DMS53 (cell line): ENCODE measurements at regions not wholly inside any gene's neighbourhood (a gene's known extent, or its start where the extent isn't known, plus 50 kb on each side); places are given as distances from the start of the nearest gene placed in this dataset.

Experiments
- DNase-seq: peaks from one replicate; lab custom pipeline; 2025; lab: John Stamatoyannopoulos, UW

GRCh38 chr11:24060125-24060524 lies 436.7 kb upstream of the LUZP2 start:
- no peak for DNase-seq

DNA sequence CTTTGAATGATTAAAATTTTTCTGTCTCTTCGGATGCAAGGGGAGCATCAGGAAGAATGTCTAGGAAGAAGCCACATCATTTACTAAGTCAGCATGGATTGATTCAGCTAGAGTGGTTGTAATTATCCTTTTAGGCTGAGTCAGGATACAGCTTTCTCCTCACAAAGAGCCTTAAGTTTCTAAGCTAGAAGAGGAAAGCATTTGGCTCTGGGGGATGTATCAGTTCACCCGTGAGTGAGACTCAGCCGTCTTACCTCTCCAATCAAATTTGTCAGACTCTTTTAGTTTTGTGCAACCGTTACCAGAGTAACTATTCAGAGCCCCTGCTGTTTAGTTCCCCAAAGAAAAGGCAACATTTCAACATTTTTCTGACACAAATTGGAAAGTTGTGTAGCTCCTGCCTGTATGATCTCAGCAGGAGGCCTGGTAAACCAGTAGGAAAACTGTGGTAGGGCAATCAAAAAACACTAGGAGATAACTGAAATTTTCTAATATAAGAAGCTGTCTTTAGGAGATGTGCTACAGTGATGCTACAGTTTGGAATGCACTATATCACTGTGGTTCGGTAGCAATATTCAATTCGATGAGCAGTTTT lies 432.4 kb upstream of the LUZP2 start:
- DNase-seq: no peak

GRCh38 chr11:24068197-24068596 lies 428.7 kb upstream of the LUZP2 start:
- peak; percentile 59 for DNase-seq

DNA sequence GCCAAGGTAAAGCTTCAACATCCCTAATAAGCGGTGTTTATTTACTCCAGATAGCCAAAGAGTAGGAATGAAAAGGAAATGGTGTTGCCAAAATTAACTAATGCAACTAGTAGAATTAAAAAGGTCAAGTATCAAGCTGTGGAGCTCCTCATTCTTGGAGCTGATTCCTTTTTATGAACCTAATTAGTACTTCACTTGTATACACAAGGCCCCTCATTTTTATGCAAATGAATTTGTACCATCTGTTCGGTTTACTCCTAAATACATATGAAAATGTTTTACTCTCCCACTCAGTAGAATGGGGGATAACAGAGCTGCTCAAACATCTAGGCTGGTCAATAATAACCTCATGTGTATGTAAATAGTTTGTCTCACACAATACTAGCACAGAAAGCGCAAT lies 426.4 kb upstream of the LUZP2 start:
- no peak for DNase-seq

DNA sequence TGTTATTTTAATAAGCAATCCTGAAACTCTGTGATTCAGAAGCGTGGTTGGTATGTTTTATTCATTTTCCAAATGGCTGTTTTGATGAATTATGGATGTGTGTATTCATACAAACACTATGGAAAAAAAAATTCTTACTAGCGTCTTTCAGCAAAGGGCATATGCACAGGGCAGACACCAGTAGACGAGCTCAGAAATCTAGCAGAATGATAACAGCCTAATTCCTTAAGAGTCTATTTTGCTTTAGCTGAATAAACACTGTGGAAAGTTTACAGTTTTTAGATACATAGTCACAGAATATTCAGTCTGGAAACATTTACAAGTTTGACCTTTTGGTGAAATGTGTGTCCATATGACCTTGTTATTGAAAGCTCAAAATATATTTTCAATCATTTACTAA lies 418.8 kb upstream of the LUZP2 start:
- DNase-seq: no peak

GRCh38 chr11:24082241-24082640 lies 414.6 kb upstream of the LUZP2 start:
- DNase-seq: no peak

- DNase-seq: no peak
Observed at GRCh38 chr11:24082860-24083259, 414.0 kb upstream of the LUZP2 start.

DNA sequence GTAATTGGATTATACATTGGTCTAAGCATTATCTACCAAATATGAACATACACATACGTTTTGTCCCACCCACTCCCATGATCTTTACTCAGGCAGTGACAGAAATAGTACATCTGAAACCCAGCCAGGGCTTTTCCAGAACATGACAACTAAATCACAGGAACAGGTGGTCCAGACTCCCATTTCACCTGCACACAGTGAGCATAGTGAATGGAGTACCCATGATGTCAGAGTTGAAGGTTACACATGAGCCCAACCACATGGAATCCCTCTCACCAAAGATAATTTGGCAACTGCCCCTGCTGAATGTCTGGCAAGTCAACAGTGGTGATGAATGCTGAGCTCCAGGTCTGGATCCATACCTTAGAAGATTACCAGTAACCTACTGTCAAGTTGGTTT lies 411.9 kb upstream of the LUZP2 start:
- DNase-seq: no peak

DNA sequence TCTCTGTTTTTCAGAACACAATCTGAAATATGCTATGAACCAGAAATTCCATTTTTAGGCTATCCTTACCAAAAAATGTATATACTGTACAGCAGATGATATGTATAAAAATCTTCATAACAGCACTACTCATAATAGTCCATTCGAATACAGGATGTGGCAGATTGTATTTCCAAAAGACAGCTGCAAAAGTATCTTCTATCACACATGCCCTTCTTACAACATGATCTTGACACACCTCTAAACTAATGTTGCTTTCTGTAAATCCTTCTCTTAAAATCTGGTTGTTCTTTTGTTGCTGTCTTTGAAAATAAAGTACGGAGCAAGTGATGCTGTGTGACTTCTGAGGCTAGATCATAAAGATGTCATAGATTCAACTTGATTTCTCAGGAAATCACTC lies 409.9 kb upstream of the LUZP2 start:
- no peak for DNase-seq

- no peak for DNase-seq
Observed at GRCh38 chr11:24091594-24091993, 405.3 kb upstream of the LUZP2 start.

DNA sequence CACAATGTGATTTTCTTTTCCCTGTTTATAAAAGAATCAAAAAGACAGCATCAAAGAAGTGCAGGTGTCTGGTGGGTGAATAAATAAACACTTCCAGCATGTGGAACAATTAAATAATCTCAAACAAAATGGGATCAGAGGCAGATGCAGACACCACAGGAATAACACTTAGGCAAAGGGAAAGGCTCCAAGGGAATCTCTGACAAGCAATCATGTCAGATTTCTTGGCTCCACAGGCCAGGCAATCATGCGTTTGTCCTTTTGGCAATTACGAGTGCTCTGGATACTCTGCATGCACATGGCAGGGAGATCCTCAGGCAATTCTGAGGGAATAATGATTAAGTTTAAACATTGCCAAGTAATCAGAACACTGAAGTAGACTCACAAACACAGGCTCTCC lies 403.5 kb upstream of the LUZP2 start:
- peak; percentile 5 for DNase-seq

DNA sequence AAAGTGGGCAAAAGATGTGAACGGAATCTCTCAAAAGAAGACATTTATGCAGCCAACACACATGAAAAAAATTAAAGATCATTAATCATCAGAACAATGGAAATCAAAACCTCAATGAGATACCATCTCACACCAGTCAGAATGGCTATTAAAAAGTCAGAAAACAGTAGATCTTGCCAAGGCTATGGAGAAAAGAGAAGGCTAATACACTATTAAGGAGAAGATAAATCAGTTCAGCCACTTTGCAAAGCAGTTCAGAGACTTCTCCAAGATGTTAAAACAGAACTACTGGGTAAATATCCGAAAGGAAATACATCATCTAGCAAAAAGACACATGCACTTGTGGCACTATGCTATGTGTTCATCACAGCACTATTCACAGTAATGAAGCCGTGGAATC lies 388.2 kb upstream of the LUZP2 start:
- no peak for DNase-seq

GRCh38 chr11:24122291-24122690 lies 374.6 kb upstream of the LUZP2 start:
- no peak for DNase-seq

GRCh38 chr11:24124876-24125275 lies 372.0 kb upstream of the LUZP2 start:
- DNase-seq: peak; percentile 25

DNA sequence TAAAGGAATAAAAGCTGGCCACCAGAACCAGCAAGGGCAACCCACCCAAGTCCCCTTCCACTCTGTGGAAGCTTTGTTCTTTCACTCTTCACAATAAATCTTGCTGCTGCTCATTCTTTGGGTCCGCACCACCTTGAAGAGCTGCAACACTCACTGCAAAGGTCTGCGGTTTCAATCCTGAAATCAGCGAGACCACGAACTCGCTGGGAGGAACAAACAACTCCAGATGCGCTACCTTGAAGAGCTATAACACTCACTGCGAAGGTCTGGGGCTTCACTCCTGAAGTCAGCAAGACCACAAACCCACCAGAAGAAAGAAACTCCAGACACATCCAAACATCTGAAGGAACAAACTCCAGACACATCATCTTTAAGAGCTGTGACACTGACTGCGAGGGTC lies 365.2 kb upstream of the LUZP2 start:
- DNase-seq: no peak

DNA sequence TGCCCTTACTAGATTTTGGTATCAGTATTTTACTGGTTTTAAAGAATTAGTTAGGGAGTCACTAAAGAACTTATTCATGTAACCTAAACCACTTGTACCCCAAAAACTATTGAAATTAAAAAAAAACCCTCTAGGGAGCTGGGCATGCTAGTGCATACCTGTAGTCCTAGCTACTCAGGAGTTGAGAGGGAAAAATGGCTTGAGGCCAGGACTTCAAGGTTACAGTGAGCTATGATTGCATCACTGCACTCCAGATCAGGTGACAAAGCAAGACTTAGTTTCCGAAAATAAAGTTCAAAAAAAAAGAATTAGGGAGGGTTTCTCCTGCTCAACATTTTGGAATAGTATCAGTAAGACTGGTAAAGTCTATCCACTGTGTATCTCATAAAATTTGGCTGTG lies 364.4 kb upstream of the LUZP2 start:
- peak; percentile 14 for DNase-seq

GRCh38 chr11:24134879-24135589 lies 361.8 kb upstream of the LUZP2 start:
- no peak for DNase-seq

GRCh38 chr11:24142062-24142461 lies 354.8 kb upstream of the LUZP2 start:
- no peak for DNase-seq

DNA sequence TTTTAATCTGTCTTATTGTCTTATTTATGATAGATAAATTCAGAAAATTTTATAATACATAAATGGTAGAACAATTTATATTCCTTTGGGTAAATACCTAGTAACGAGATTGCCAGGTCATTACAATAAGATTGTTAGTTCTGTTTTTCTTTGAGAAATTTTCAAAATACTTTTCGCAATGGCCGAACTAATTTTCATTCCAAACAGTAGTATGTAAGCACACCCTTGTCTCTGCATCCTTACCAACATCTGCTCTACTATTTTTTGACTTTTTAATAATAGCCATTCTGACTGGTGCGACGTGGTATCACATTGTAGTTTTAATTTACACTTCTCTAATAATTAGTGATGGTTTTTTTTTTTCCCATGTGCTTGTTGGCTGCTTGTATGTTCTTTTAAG lies 351.4 kb upstream of the LUZP2 start:
- DNase-seq: no peak

DNA sequence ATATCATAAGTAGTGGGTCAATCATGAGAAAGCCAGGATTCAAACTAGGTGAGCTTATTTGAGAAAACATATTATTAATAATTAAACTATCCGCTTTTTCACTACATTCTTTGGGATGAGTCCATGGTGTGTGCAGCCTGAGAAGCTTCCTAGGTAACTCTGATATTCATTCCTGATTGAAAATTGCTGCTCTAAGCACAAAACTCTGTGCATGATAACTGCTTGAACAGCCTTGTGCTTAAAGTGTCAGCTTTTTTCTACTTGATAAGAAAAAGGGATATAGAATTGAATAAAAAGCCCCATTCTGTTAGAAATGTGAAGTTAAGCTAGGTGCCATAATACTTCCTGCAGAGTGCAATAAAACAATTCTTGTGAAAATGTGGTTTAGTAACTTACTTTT lies 343.5 kb upstream of the LUZP2 start:
- DNase-seq: no peak

DNA sequence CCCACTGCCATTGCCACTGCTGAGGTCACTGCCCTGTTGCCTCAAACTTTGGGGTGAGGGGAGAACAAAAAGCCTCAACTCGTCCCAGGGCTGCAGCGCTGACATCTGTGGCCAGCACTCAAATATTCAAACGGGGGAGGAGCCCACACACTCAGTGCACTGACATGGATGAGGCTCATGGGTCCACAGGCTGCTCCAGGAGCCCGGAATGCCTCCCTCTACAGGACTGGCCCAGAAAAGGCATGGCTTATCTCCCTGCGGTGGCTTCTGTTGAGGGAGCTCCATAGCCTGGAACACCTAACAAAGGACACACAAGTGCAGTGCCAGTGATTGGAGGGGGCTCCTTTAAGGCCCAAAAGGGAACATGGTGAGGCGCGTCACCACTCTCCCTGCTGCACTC lies 341.1 kb upstream of the LUZP2 start:
- DNase-seq: peak; percentile 5

DNA sequence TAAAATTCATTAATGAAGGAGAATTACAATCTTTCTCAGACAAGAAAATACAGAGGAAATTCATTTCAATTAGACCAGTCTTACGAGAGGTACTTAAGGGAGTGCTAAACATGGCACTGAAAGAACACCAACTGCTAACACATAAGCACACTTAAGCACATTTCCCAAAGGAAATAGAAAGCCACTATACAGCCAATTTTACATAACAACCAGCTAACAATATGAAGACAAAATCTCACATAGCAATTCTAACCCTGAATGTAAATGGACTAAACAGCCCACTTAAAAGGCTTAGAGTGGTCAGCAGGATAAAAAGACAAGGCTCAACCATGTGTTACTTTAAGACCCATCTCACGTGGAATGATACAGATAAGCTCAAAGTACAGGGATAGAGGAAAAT lies 339.5 kb upstream of the LUZP2 start:
- no peak for DNase-seq

GRCh38 chr11:24161587-24161986 lies 335.3 kb upstream of the LUZP2 start:
- DNase-seq: no peak

- no peak for DNase-seq
Observed at GRCh38 chr11:24163146-24163545, 333.7 kb upstream of the LUZP2 start.
